ENCODE measurements at regions not wholly inside any gene's neighbourhood (a gene's known extent, or its start where the extent isn't known, plus 50 kb on each side); places are given as distances from the start of the nearest gene placed in this dataset.
"Not testable (repeated sequence)": the region's sequence is repeated elsewhere in the genome, so short reads cannot be mapped to it uniquely, and the experiment has no call there.

GRCh38 chr6:60670036-60670435 lies 1616.0 kb downstream of the KHDRBS2 start (continued):
- TF ChIP-seq ZC3H10 (CRISPR knock-in tag; IDR thresholded peaks at IDR 0.05), result no peak

GRCh38 chr6:60668428-60668827 lies 1617.6 kb downstream of the KHDRBS2 start:
- ATAC-seq, result no peak

DNA sequence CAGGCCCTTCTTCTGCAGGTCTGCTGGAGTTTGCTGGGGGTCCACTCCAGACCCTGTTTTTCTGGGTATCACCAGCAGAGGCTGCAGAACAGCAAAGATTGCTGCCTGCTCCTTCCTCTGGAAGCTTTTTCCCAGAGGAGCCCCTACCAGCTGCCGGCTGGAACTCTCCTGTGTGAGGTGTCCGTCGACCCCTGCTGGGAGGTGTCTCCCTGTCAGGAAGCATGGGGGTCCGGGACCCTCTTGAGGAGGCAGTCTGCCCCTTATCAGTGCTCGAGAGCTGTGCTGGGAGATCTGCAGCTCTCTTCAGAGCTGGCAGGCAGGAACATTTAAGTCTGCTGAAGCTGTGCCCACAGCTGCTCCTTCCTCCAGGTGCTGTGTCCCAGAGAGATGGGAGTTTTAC lies 1622.8 kb downstream of the KHDRBS2 start:
- ATAC-seq, result not testable (repeated sequence)

More at GRCh38 chr6:60668428-60668827, 1617.6 kb downstream of the KHDRBS2 start:
- TF ChIP-seq ARNTL (CRISPR knock-in tag; IDR thresholded peaks at IDR 0.05; ENCODE audit: borderline replicate concordance, low read depth) (no peak), TCF4 (CRISPR knock-in tag; IDR thresholded peaks at IDR 0.05; ENCODE audit: borderline replicate concordance) (no peak), ZFP3 (CRISPR knock-in tag; IDR thresholded peaks at IDR 0.05) (no peak), ZFP30 (CRISPR knock-in tag; IDR thresholded peaks at IDR 0.05) (no peak), ZNF565 (CRISPR knock-in tag; conservative IDR thresholded peaks at IDR 0.05; ENCODE audit: low read depth) (no peak), TOX (CRISPR knock-in tag; IDR thresholded peaks at IDR 0.05; ENCODE audit: borderline replicate concordance) (no peak), POU6F1 (CRISPR knock-in tag; IDR thresholded peaks at IDR 0.05; ENCODE audit: borderline replicate concordance, low read depth) (no peak), ISL1 (CRISPR knock-in tag; IDR thresholded peaks at IDR 0.05) (no peak), BACH2 (CRISPR knock-in tag; IDR thresholded peaks at IDR 0.05; ENCODE audit: borderline replicate concordance) (no peak), GLIS3 (CRISPR knock-in tag; IDR thresholded peaks at IDR 0.05) (no peak), SNAI2 (CRISPR knock-in tag; IDR thresholded peaks at IDR 0.05) (no peak), PATZ1 (CRISPR knock-in tag; IDR thresholded peaks at IDR 0.05; ENCODE audit: borderline replicate concordance) (no peak)
- TF ChIP-seq, protein P1, sequence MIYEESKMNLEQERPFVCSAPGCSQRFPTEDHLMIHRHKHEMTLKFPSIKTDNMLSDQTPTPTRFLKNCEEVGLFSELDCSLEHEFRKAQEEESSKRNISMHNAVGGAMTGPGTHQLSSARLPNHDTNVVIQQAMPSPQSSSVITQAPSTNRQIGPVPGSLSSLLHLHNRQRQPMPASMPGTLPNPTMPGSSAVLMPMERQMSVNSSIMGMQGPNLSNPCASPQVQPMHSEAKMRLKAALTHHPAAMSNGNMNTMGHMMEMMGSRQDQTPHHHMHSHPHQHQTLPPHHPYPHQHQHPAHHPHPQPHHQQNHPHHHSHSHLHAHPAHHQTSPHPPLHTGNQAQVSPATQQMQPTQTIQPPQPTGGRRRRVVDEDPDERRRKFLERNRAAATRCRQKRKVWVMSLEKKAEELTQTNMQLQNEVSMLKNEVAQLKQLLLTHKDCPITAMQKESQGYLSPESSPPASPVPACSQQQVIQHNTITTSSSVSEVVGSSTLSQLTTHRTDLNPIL (CRISPR knock-in tag; IDR thresholded peaks at IDR 0.05; ENCODE audit: low read depth), result no peak

GRCh38 chr6:60643870-60644269 lies 1642.2 kb downstream of the KHDRBS2 start:
- ATAC-seq, result no peak
- TF ChIP-seq ZFP3 (CRISPR knock-in tag; IDR thresholded peaks at IDR 0.05) (no peak), PATZ1 (CRISPR knock-in tag; IDR thresholded peaks at IDR 0.05; ENCODE audit: borderline replicate concordance) (no peak), TCF4 (CRISPR knock-in tag; IDR thresholded peaks at IDR 0.05; ENCODE audit: borderline replicate concordance) (no peak), ESRRG (CRISPR knock-in tag; IDR thresholded peaks at IDR 0.05) (no peak), ISL1 (CRISPR knock-in tag; IDR thresholded peaks at IDR 0.05) (no peak), PPARA (CRISPR knock-in tag; IDR thresholded peaks at IDR 0.05; ENCODE audit: borderline replicate concordance) (no peak), ZC3H10 (CRISPR knock-in tag; IDR thresholded peaks at IDR 0.05) (no peak), RARB (CRISPR knock-in tag; IDR thresholded peaks at IDR 0.05) (no peak), ARNTL (CRISPR knock-in tag; IDR thresholded peaks at IDR 0.05; ENCODE audit: borderline replicate concordance, low read depth) (no peak), ZFP30 (CRISPR knock-in tag; IDR thresholded peaks at IDR 0.05) (no peak), GLIS3 (CRISPR knock-in tag; IDR thresholded peaks at IDR 0.05) (no peak), POU6F1 (CRISPR knock-in tag; IDR thresholded peaks at IDR 0.05; ENCODE audit: borderline replicate concordance, low read depth) (no peak), SNAI2 (CRISPR knock-in tag; IDR thresholded peaks at IDR 0.05) (no peak), BACH2 (CRISPR knock-in tag; IDR thresholded peaks at IDR 0.05; ENCODE audit: borderline replicate concordance) (no peak), TOX (CRISPR knock-in tag; IDR thresholded peaks at IDR 0.05; ENCODE audit: borderline replicate concordance) (no peak)
- TF ChIP-seq, protein P1 (CRISPR knock-in tag; IDR thresholded peaks at IDR 0.05; ENCODE audit: low read depth), result no peak

DNA sequence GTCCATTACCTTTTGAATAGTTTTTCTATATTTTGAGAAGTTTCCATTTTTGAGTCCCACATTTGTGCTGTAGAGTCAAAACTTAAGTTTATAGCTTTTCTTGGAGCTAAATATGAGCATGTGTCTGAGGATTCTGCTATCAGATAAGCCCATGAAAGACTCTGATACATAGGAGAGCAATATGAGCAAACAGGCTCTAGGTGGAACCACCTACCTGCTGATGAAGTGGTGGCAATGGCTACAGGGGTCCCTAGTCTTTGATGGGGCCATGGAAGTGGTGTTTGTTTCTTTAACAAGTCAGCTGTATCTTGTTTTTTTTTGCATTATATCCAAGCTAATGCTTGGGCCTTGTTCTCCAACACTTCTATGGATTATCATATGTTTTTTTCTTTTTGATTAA lies 1646.8 kb downstream of the KHDRBS2 start:
- ATAC-seq, result not testable (repeated sequence)
